Astrocyte of the spinal cord (primary cell): ENCODE measurements at regions not wholly inside any gene's neighbourhood (a gene's known extent, or its start where the extent isn't known, plus 50 kb on each side); places are given as distances from the start of the nearest gene placed in this dataset.
"Not testable (repeated sequence)": the region's sequence is repeated elsewhere in the genome, so short reads cannot be mapped to it uniquely, and the experiment has no call there.

Experiments
- DNase-seq: peaks from one replicate; pipeline ENCODE4 v3.0.0; 2011; ENCODE audit warnings: low read depth, low spot score
- H3K4me3 ChIP-seq: 2 replicates; pipeline ENCODE4 v1.5.1; 2011; ENCODE audit warnings: low read depth, mild to moderate bottlenecking, low read length, moderate library complexity
- in situ Hi-C: cut with HindIII; loops from 2 replicates; pipeline ENCODE4 v1.10.0; 2017; ENCODE audit warnings: low sequenced_read_pairs

DNA sequence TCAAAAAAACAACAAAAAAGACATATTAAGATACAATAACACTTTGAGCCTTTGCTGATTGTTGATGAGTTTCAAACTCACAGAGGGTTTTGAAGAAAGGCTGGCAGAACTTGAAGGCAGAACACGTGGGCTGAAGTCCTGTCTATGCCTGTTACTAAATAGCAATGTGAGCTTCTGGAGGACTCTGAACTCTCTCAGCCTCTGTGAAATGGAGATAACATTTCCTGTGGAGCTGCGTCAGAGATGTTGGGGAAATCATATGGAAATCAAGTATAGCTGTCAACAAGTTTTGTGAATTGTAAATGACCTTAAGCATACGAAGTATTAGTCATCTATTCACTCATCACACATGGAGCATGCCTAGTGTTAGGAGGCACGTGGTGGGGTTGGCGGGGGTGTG lies 130.4 kb upstream of the ERV3-1 start:
- H3K4me3 ChIP-seq, in situ Hi-C loops, DNase-seq: not testable (repeated sequence)

DNA sequence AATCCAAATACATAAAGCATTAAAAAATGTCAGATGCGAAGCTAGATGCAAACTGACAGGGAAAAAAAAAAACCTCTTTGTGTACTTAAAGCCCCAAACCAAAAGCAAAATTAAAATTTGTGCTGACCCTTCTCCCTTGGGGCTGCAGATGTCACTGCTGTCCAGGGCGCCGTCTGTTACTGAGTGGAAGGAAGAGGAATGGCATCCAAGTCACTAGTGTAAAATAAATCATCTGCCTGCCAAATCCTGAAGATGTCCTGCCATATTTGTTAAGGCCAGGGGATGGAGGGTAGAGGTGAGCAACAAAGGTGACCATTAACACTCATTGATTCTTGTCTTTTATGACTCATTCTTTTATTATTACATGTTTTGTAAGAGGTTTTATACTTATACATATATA lies 126.6 kb upstream of the ERV3-1 start:
- in situ Hi-C loops, DNase-seq, H3K4me3 ChIP-seq: not testable (repeated sequence)

DNA sequence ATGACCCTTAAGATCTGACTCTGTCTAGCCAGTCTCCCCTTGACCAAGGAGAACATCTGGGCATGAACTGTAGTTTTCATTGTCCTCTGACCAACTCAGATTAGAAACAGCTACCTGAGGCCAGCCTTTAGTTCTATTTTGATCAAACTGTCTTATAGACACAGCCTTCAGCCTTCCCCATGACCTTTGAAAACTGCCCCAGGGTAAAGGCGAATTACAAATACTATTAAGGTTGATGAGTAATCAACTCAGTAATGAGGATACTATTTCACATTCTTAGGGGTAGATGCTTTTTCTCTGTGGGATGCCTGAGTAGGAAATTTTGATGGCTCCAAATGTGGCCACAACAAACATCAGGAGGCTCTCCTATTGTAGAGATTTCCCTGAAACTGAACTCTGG lies 125.8 kb upstream of the ERV3-1 start:
- H3K4me3 ChIP-seq, DNase-seq, in situ Hi-C loops: not testable (repeated sequence)

DNA sequence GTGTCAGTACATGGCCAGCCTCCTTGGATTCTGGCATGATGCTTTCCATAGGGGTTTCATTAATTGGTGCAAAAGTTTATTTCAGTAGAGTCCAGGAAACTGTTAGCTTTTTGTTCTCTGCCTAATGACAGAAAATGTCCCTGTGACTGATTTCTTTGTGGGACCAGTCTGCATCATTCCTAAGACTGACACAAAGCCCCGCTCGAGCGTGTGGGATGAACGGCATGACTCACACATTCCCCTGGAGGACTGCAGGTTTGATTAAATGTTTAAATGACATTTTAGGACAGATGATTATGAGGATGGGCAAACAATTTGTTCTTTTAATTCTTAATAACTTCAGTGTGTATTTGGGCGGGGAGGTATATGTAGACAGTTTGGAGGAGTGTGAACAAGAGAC lies 120.9 kb upstream of the ERV3-1 start:
- H3K4me3 ChIP-seq, in situ Hi-C loops, DNase-seq: not testable (repeated sequence)

DNA sequence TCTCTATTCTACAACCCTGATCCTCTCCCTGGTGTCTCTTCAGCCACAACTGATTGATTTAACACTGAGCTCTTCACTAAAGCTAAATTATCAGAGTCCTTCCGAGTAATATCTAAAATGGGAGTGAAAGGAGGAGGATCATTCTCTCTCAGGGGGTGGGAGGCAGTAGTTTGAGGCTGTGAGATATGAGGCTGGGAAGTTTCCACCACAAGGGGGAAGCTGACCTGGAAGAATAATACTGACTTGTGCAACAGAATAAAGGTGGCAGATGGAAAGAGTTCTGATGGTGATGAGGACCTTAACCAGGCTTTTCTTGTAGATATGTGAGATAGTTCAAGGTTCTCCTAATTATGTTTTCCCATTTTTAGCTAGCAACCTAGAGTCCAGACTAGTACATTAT lies 118.1 kb upstream of the ERV3-1 start:
- H3K4me3 ChIP-seq, DNase-seq, in situ Hi-C loops: not testable (repeated sequence)

DNA sequence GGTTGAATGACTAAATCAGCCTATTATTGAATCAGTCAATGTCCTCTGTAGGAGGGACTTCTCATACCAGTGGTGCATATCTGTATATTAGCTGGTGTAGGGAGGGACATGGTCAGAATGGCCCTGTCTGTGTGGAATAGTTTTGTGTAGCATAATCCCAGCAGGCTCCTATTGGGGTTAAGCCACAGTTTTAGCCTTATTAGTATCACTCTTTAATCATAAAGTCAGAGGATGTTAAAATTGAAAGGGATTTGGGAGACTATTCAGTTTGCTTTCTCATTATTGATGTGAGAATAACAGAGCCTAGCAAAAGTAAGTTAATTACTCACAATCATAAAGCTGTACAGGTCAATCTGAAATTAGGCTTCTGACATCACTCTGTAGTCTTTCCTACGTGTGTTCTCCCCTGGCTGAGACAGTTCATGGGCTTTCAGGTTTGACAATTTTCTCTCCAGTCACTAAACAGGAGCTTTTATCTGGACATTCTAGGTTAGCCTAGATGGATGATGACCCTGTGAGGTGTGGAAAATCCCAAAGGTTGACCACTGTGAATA lies 99.2 kb upstream of the ERV3-1 start:
- in situ Hi-C loops, DNase-seq, H3K4me3 ChIP-seq: not testable (repeated sequence)

DNA sequence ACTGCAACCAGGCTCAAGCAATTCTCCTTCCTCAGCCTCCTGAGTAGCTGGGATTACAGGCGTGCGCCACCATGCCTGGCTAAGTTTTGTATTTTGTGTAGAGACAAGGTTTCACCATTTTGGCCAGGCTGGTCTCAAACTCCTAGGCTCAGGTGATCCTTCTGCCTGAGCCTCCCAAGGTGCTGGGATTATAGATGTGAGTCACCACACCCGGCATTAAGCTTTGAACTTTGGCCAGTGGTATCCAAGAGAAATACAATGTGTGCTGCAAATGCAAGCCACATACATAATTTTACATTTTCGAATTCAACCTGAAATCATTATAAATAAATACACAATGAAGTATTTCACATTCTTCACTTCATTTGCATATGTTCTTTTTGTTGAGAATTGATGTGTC lies 94.0 kb upstream of the ERV3-1 start:
- H3K4me3 ChIP-seq, DNase-seq, in situ Hi-C loops: not testable (repeated sequence)

DNA sequence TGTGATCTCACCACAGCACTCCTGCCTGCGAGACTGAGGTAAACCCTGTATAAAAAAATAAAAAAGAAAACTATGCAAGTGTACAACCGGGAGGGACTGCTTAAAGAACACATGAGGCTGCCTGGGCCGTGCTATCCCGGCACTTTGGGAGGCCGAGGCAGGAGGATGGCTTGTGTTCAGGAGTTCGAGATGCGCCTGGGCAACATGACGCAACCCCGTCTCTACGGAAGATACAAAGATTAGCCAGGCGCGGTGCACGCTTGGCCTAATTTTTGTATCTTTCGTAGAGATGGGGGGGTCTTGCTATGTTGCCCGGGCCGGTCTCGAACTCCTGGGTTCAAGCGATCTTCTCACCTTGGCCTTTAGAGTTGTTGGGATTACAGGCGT lies 75.2 kb upstream of the ERV3-1 start:
- in situ Hi-C loops, DNase-seq: not testable (repeated sequence)
- peak overlapping the region; percentile 72 for H3K4me3 ChIP-seq

DNA sequence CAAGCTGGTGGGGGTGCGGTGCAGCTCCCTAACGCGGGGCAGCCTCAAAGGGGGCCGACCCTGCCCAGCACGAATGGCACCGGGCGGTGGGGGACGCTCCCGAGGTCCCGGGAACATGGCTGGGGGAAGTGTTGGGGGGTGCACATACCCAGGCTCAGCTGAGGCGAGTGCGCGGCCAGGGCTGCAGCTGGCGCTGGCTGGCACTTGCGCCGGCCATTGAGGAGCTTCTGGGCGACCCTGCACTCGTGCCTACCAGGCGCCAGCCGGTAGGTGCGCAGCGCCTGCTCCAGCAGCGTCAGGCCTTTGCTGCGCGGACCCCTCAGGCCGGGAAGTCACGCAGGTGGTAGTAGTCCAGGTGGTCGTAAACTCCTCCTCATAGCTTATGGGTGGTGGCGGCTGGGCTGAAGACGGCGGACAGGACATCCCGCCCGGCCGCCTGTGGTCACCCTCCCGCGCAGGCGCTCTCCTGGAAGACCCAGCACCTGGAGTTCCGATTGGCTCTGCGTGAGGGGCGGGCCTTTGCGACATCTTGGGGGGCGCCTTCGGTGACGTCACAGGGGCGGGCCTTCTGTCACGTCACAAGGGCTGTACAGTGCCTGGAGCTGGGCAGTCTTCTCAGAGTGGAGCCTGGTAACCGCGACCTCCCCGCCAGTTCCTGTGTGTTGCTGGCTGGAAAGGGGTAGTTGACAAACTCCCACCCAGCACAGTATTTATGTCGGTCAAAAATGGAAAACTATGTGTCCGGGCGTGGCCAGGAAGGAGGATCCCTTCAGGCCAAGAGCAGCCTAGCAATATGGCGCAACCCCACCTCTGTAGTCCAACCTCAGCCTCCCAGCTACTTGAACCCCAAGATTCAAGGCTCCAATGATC lies 74.5 kb upstream of the ERV3-1 start:
- peak; percentile 93 for DNase-seq
- in situ Hi-C loops = not testable (repeated sequence)
- H3K4me3 ChIP-seq = peak overlapping the region; percentile 72

DNA sequence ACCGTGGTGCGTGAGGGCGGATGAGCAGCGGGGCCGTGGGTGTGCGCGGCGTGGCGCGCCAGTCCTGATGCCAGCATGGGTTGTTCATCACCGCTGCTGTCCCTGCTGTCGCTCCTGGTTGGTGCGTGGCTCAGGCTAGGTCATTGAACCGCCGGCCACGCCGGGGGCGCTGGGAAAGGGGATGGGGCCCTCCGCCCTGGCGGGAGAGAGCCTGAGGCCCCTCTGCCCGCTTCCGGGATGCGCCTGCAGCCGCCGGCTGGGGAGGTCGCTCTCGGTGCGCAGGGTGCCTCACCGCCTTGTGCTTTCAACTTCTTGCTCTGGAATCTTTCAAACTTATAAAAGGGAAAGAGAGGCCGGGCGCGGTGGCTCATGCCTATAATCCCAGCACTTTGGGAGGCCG lies 68.5 kb upstream of the ERV3-1 start:
- DNase-seq, in situ Hi-C loops, H3K4me3 ChIP-seq: not testable (repeated sequence)

DNA sequence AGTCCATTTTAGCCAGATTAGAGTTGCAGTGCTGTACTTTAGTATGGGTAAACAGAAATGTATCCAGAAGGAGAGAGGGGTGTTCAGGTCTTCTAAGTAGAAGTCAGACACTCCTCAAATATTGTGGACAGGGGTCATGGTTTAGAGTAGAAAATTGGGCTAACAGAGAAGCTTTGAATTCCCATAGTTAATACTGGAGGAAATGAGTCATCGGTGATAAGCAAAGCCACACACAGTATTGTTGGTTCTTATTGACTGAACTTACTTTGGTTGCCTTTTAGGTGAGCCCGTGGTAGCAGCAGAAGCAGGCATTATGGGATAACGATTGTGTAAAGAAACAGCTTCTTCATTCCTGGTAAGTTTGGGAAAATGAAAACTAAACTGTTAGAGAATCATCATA lies 66.7 kb upstream of the ERV3-1 start:
- peak; percentile 2 for DNase-seq
- in situ Hi-C loops, H3K4me3 ChIP-seq: not testable (repeated sequence)

DNA sequence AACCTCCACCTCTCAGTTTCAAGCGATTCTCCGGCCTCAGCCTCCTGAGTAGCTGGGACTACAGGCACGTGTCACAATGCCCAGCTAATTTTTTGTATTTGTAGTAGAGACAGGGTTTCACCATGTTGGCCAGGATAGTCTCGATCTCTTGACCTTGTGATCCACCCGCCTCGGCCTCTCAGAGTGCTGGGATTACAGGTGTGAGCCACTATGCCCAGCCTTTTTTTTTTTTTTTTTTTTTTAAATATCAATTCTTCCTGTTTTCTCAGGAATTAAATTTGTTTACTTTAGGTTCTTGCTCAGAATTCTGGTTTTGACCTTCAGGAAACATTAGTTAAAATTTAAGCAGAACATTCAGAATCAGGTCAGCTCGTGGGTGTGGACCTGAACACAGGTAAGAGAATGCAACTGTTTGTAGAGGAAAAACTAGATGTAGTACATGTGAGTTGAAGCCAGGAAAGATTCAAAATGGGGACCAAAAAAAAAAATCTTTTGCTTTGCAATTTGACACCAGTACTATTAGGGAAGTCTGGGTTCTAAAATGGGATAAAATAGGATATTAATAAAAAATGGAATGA lies 65.5 kb upstream of the ERV3-1 start:
- DNase-seq, in situ Hi-C loops, H3K4me3 ChIP-seq: not testable (repeated sequence)

DNA sequence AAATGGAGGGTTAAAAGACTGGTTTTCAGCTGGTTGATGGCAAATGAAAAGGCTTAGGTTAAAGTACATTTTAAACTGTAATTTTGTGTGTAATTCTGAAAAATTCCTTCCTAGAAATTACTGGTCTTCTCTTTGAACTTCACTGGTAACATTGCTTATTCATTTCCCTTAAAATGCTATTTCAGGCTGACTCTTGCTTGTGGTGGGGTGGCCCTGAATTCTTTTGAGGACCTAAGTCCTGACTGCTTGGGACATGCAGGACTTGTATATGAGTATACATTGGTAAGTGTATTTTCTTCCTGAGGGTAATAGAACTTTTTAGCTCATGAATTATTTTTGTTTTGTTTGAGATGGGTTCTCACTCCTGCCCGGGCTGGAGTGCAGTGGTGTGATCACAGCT lies 63.0 kb upstream of the ERV3-1 start:
- H3K4me3 ChIP-seq, DNase-seq, in situ Hi-C loops: not testable (repeated sequence)

DNA sequence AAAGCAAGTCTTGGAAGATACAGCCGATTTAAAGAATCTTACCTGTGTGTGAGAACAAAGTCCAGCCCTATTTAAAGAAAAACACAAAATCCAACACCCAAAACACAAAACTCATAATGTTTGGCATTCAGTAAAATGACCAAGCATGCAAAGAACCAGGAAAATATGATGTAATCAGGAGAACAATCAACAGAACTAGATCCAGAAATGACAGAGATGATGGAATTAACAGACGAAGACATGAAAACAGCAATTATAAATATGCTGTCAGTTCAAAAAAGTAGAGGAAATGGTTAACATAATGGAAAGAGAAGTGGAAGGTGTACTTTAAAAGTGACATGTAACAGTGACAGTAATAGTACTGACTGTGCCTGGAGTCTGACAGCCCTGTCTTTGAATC lies 56.1 kb upstream of the ERV3-1 start:
- in situ Hi-C loops, DNase-seq: not testable (repeated sequence)

DNA sequence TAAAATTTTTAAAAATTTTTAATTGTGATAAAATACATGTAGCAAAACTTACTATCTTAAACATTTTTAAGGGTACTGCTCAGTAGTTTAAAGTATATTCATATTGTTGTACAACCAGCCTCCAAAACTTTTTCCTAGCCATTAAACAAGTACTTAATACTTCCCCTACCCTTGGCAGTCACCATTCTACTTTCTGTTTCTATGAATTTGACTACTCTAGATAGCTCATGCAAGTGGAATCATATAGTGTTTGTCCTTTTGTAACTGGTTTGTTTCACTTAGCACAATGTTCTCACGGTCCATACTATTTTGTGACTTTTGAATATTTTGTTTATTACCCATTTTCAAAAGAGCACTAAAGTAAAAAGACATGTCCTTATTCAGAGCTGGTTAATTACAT lies 52.8 kb upstream of the ERV3-1 start:
- DNase-seq, H3K4me3 ChIP-seq, in situ Hi-C loops: not testable (repeated sequence)

More for the DNA sequence above, 56.1 kb upstream of the ERV3-1 start:
- not testable (repeated sequence) for H3K4me3 ChIP-seq
